Esophagus muscularis mucosa (tissue), 4 donors: ENCODE measurements at regions not wholly inside any gene's neighbourhood (a gene's known extent, or its start where the extent isn't known, plus 50 kb on each side); places are given as distances from the start of the nearest gene placed in this dataset.

Experiments
- DNase-seq: peaks from one replicate; pipeline ENCODE4 v3.0.0-alpha.2; 2017; ENCODE audit errors: extremely low spot score
- H3K27ac ChIP-seq, 4 donors: fragments of 200-600 bp; sonication (generic); replicated peaks in 1 of 4; 1 replicate in 3 of 4; 2 replicates in 1 of 4; pipeline ENCODE4 v1.5.1; 2016 to 2019; ENCODE audit warnings: mild to moderate bottlenecking in 1 of 4
- H3K27me3 ChIP-seq, 4 donors: fragments of 200-600 bp; sonication (generic); one replicate each; pipeline versions ENCODE4 v1.5.1 to v1.6.0; 2016 to 2019
- H3K36me3 ChIP-seq, 4 donors: fragments of 200-600 bp; sonication (generic); one replicate each; pipeline ENCODE4 v1.5.1; 2016 to 2019
- H3K4me1 ChIP-seq, 4 donors: fragments of 200-600 bp; sonication (generic); one replicate each; pipeline ENCODE4 v1.5.1; 2016 to 2019
- H3K4me3 ChIP-seq, 4 donors: fragments of 200-600 bp; sonication (generic); 1 replicate in 2 of 4; 2 replicates in 2 of 4; pipeline ENCODE4 v1.5.1; 2016 to 2019; ENCODE audit warnings: mild to moderate bottlenecking in 4 of 4, moderate library complexity in 1 of 4
- H3K9me3 ChIP-seq, 4 donors: fragments of 200-600 bp; sonication (generic); 1 replicate in 3 of 4; 2 replicates in 1 of 4; pipeline ENCODE4 v1.5.1; 2016 to 2019
- EP300 ChIP-seq: sonication (generic); formaldehyde crosslinking; IDR thresholded peaks from one replicate; pipeline ENCODE4 v1.6.1; 2017; ENCODE audit warnings: antibody characterized with exemption
- POLR2A ChIP-seq: fragments of 450-650 bp; IDR thresholded peaks from one replicate; pipeline ENCODE4 v1.6.1; 2017; ENCODE audit warnings: antibody characterized with exemption, moderate library complexity, mild to moderate bottlenecking, low read depth
- POLR2AphosphoS5 ChIP-seq, 2 donors: sonication (generic); formaldehyde crosslinking; IDR thresholded peaks; one replicate each; pipeline ENCODE4 v1.6.1; 2017; ENCODE audit warnings: antibody characterized with exemption in 2 of 2
- WGBS: methylation state at CpG from one replicate; pipeline ENCODE4 v1.1.5; 2018; 5-methylcytosine and 5-hydroxymethylcytosine counted together
- intact Hi-C: fragments of 100-400 bp; cut with DNase I; formaldehyde crosslinking; loops from one replicate; pipeline ENCODE4 v1.15.1; 2023
- TF ChIP-seq, protein P1 (sequence below), 3 experiments: fragments of 200-600 bp in 2 of 3; fragments of 450-650 bp in 1 of 3; sonication (generic) in 2 of 3; IDR thresholded peaks; one replicate each; pipeline ENCODE4 v1.5.1; 2017 to 2019; ENCODE audit warnings: antibody characterized with exemption in 3 of 3, mild to moderate bottlenecking in 2 of 3, moderate library complexity in 1 of 3

DNA sequence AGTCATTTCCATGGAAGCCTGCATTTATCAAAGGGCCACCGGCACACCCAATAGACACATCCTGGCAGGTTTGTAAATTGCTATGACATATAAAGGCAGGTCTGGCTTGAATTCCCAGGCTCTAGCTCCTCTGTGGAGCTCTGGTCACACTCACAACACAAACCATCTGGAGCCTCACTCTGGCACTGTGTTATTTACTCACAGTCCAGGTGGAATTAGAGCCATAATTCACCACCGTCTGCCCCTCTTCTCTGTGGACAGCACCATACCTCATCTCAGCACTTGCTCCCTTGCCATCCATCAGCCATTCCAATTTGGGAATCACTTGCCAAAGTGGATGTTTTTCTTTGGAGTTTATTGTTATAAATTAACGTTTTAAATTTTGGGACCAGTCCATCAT is 84.3 kb upstream of the OSR1 start:
- intact Hi-C loops: no loop called here
- no peak for DNase-seq
- 73% methylated on average over 3 of the region's 3 CpGs for WGBS

DNA sequence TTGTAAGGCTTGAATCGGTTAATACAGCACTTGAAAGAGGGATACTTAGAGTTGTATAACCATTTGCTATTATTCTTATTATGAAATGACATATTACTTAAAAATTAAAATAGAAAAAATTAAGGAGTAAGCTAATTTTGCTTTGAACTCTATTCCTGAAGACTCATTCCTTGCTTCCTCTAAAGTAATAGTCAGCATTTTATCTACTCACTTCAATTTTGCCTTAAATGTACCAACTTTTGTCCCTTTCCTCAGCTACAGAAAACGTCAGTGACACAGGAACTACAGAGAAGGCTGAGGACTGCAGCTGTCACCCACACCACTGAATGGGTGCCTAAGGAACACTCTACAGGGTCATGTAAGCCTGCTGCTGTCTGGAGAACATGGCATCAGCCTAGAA is 80.7 kb upstream of the OSR1 start:
- WGBS: 68% methylated on average over 2 of the region's 2 CpGs
- H3K27ac ChIP-seq: no peak overlapping the region

More for the DNA sequence above, 84.3 kb upstream of the OSR1 start:
- TF ChIP-seq POLR2AphosphoS5 (IDR thresholded peaks at IDR 0.05) (no peak), EP300 (no peak), POLR2A (no peak)
- TF ChIP-seq, protein P1, sequence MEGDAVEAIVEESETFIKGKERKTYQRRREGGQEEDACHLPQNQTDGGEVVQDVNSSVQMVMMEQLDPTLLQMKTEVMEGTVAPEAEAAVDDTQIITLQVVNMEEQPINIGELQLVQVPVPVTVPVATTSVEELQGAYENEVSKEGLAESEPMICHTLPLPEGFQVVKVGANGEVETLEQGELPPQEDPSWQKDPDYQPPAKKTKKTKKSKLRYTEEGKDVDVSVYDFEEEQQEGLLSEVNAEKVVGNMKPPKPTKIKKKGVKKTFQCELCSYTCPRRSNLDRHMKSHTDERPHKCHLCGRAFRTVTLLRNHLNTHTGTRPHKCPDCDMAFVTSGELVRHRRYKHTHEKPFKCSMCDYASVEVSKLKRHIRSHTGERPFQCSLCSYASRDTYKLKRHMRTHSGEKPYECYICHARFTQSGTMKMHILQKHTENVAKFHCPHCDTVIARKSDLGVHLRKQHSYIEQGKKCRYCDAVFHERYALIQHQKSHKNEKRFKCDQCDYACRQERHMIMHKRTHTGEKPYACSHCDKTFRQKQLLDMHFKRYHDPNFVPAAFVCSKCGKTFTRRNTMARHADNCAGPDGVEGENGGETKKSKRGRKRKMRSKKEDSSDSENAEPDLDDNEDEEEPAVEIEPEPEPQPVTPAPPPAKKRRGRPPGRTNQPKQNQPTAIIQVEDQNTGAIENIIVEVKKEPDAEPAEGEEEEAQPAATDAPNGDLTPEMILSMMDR (IDR thresholded peaks at IDR 0.05): no peak
- Histone ChIP-seq H3K27ac (no peak overlapping the region), H3K4me3 (no peak overlapping the region), H3K4me1 (peaks cover 0 to 13% (median 5%) of the 10 kb centered on the region in 4 donors), H3K36me3 (no peaks in the 10 kb centered on the region), H3K9me3 (no peaks in the 10 kb centered on the region), H3K27me3 (no peaks in the 10 kb centered on the region)

DNA sequence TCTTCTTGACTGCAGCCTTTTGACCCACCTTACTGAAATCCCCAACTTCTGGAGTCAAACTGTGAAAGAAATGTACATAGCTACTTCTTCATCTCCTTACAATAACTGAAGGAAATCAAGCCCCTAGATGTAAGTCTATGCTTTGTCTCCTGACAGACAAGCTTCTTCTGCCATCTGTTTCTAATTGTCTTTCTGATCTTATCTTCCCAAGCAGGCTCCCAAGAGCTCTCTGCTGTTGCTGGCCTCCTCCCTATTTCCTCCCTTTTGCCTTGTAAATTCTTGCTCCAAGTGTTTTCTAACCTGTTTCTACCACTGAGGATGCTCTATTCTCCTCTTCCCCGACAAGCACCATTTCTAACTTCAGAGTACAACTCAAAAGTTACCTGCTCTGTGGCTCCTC is 77.4 kb upstream of the OSR1 start:
- TF ChIP-seq, protein P1 (IDR thresholded peaks at IDR 0.05): no peak
- TF ChIP-seq EP300 (no peak), POLR2A (no peak), POLR2AphosphoS5 (IDR thresholded peaks at IDR 0.05) (no peak)
- 0% methylated on average over 1 of the region's 1 CpG for WGBS
- intact Hi-C loops: no loop called here

More for the DNA sequence above, 80.7 kb upstream of the OSR1 start:
- Histone ChIP-seq H3K4me1 (peaks cover 0 to 14% (median 5%) of the 10 kb centered on the region in 4 donors), H3K9me3 (no peaks in the 10 kb centered on the region), H3K4me3 (no peak overlapping the region), H3K27me3 (no peaks in the 10 kb centered on the region), H3K36me3 (no peaks in the 10 kb centered on the region)
- intact Hi-C loops: no loop called here
- no peak for DNase-seq
- TF ChIP-seq POLR2A (no peak), POLR2AphosphoS5 (IDR thresholded peaks at IDR 0.05) (no peak), EP300 (no peak)
- TF ChIP-seq, protein P1 (IDR thresholded peaks at IDR 0.05): no peak

DNA sequence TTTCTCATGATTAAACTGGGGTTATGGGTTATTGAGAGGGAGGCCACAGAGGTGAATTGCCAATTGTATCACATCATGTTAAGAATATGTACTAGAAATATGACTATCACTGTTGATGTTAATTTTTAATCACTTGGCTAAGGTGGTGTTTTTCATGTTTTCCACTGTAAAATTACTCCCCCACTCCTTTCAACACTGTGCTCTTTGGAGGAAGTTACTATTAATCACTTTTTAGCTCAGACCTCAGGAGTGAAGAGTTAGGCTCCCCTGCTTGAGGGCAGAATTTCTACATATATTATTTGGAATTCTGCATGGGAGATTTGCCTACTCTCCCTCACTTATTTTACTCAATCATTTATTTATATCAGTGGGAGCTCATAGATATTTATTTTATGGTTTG is 76.0 kb upstream of the OSR1 start:
- no peak for DNase-seq
- Histone ChIP-seq H3K27me3 (no peaks in the 10 kb centered on the region), H3K9me3 (no peaks in the 10 kb centered on the region), H3K36me3 (no peaks in the 10 kb centered on the region), H3K4me1 (peaks cover 0 to 14% (median 5%) of the 10 kb centered on the region in 4 donors), H3K4me3 (no peak overlapping the region), H3K27ac (no peak overlapping the region)
- TF ChIP-seq, protein P1 (IDR thresholded peaks at IDR 0.05): no peak
- TF ChIP-seq POLR2AphosphoS5 (IDR thresholded peaks at IDR 0.05): no peak
- no peak for TF ChIP-seq EP300
- no peak for TF ChIP-seq POLR2A
- intact Hi-C loops: no loop called here

More for the DNA sequence above, 77.4 kb upstream of the OSR1 start:
- DNase-seq: no peak
- Histone ChIP-seq H3K9me3 (no peaks in the 10 kb centered on the region), H3K27ac (no peak overlapping the region), H3K36me3 (no peaks in the 10 kb centered on the region), H3K4me3 (no peak overlapping the region), H3K27me3 (no peaks in the 10 kb centered on the region), H3K4me1 (peaks cover 0 to 14% (median 5%) of the 10 kb centered on the region in 4 donors)

DNA sequence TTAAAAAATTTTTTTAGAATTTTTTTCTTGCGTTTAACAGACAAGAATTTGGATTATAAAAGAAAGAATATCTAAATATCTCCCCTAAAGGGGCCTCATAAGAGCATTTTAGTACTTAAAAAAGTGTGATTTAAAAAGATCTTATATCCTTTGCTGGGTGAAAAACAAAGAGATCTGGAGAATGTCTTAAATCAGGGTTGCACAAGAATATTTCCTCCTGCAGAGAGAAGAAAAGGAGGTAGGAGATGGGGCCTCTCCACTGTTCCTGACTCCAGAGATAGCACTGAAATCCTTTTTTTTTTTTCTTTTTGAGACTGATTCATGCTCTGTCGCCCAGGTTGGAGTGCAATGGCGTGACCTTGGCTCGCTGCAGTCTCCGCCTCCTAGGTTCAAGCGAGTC is 68.5 kb upstream of the OSR1 start:
- no peaks in the 10 kb centered on the region for H3K4me1 ChIP-seq
- no peak overlapping the region for H3K4me3 ChIP-seq
- 92% methylated on average over 6 of the region's 6 CpGs for WGBS
- no peaks in the 10 kb centered on the region for H3K36me3 ChIP-seq
- no peak overlapping the region for H3K27ac ChIP-seq
- intact Hi-C loops: no loop called here
- H3K27me3 ChIP-seq: no peaks in the 10 kb centered on the region
- no peaks in the 10 kb centered on the region for H3K9me3 ChIP-seq
- no peak for TF ChIP-seq EP300
- TF ChIP-seq POLR2AphosphoS5 (IDR thresholded peaks at IDR 0.05): no peak
- no peak for TF ChIP-seq POLR2A
- TF ChIP-seq, protein P1 (IDR thresholded peaks at IDR 0.05): no peak
- DNase-seq: no peak
